K562 (cell line): ENCODE measurements at regions not wholly inside any gene's neighbourhood (a gene's known extent, or its start where the extent isn't known, plus 50 kb on each side); places are given as distances from the start of the nearest gene placed in this dataset.

Experiments used
- ATAC-seq: fragments of 200-7000 bp; cut with Tn5 transposase; 3 replicates; pipeline ENCODE4 v1.9.1; 2020; ENCODE audit warnings: moderate library complexity
- BruUV-seq: library from RNA; stranded (reverse); fragments of 400-500 nt; replicated peaks from 2 replicates; lab custom pipeline; 2021; lab: Mats Ljungman, UMichigan
- CTCF ChIA-PET: fragments of 300-600 bp; formaldehyde crosslinking; extraction: SDS; loops from one replicate; lab custom pipeline; 2021; ENCODE audit warnings: low intra/inter-chr PET ratio; lab: Yijun Ruan, JAX
- POLR2A ChIA-PET: fragments of 300-600, 350-650 bp; sonication (Branson Sonifier 250); formaldehyde crosslinking; extraction: SDS; loops from one replicate; lab custom pipeline; 2021; ENCODE audit warnings: antibody characterized with exemption, inconsistent platforms; lab: Yijun Ruan, JAX
- DNase-seq, 4 experiments: peaks; one replicate each; pipeline versions ENCODE4 v3.0.0 to v3.0.0-alpha.2; 2011 to 2018; ENCODE audit warnings: low spot score in 3 of 4, mixed read lengths in 3 of 4; ENCODE audit errors: extremely low read depth in 1 of 4
- FAIRE-seq: peaks from 2 replicates; lab custom pipeline; 2011; peaks lifted over from hg19 to GRCh38; lab: Jason Lieb, UNC
- H2AFZ ChIP-seq: 2 replicates; pipeline ENCODE4 v1.6.0; 2011; ENCODE audit warnings: low read depth, low read length, control low read depth, inconsistent platforms
- H3K27ac ChIP-seq: fragments of 200-600 bp; 3 replicates; pipeline ENCODE4 v1.8.0; 2011; ENCODE audit warnings: low read depth, mild to moderate bottlenecking, control low read depth, inconsistent platforms, low read length, moderate library complexity, mixed read lengths; ENCODE audit errors: extremely low read depth
- H3K27me3 ChIP-seq, 2 experiments: fragments of 300-600 bp in 1 of 2; 2 replicates in 1 of 2; 3 replicates in 1 of 2; pipeline versions ENCODE4 v1.6.0 to v1.8.0; 2011; ENCODE audit warnings: inconsistent platforms in 2 of 2, low read length in 2 of 2, mild to moderate bottlenecking in 1 of 2, mixed read lengths in 1 of 2, moderate library complexity in 1 of 2; ENCODE audit not compliant: control insufficient read depth in 2 of 2, insufficient read depth in 2 of 2
- H3K36me3 ChIP-seq: fragments of 300-600 bp; 3 replicates; pipeline ENCODE4 v1.8.0; 2011; ENCODE audit warnings: mild to moderate bottlenecking, low read length, inconsistent platforms; ENCODE audit not compliant: control insufficient read depth, insufficient read depth
- H3K4me1 ChIP-seq, 2 experiments: fragments of 200-600 bp in 1 of 2; replicated peaks in 1 of 2; 2 replicates in 1 of 2; 3 replicates in 1 of 2; pipeline versions ENCODE4 v1.5.1 to v1.8.0; 2011; ENCODE audit warnings: inconsistent platforms in 2 of 2, low read length in 2 of 2, mild to moderate bottlenecking in 1 of 2, mixed read lengths in 1 of 2, moderate library complexity in 1 of 2; ENCODE audit not compliant: control insufficient read depth in 2 of 2, insufficient read depth in 2 of 2
- H3K4me2 ChIP-seq: 2 replicates; pipeline ENCODE4 v1.6.1; 2011; ENCODE audit warnings: low read length, control low read depth, inconsistent platforms, mixed read lengths; ENCODE audit not compliant: insufficient read depth
- H3K4me3 ChIP-seq: fragments of 200-600 bp; sonication (generic), shearing (Covaris generic); 2 replicates; pipeline ENCODE4 v1.5.1; 2016; ENCODE audit warnings: control low read depth, inconsistent platforms
- H3K79me2 ChIP-seq: fragments of 200-600 bp; 3 replicates; pipeline ENCODE4 v1.8.0; 2011; ENCODE audit warnings: low read length, inconsistent platforms; ENCODE audit not compliant: control insufficient read depth, insufficient read depth
- H3K9ac ChIP-seq, 2 experiments: 2 replicates each; pipeline versions ENCODE4 v1.6.0 to v1.6.1; 2011; ENCODE audit warnings: low read depth in 2 of 2, low read length in 2 of 2, control low read depth in 1 of 2, inconsistent platforms in 1 of 2, mild to moderate bottlenecking in 1 of 2, mixed read lengths in 1 of 2; ENCODE audit not compliant: insufficient read depth in 1 of 2
- H3K9me1 ChIP-seq: one replicate; pipeline ENCODE4 v1.6.0; 2011; ENCODE audit warnings: inconsistent platforms, mild to moderate bottlenecking, low read length, moderate library complexity; ENCODE audit not compliant: control insufficient read depth, insufficient read depth
- H3K9me3 ChIP-seq: replicated peaks from 2 replicates; pipeline ENCODE4 v1.5.1; 2011; ENCODE audit warnings: low read depth, low read length, inconsistent platforms; ENCODE audit not compliant: control insufficient read depth, insufficient read depth
- H4K20me1 ChIP-seq: replicated peaks from 2 replicates; pipeline ENCODE4 v1.6.1; 2011; ENCODE audit warnings: low read length, inconsistent platforms, mixed read lengths; ENCODE audit not compliant: control insufficient read depth, insufficient read depth
- BCOR ChIP-seq: fragments of 450-650 bp; IDR thresholded peaks from 2 replicates; pipeline ENCODE4 v1.6.1; 2016
- POU5F1 ChIP-seq: fragments of 150-350 bp; IDR thresholded peaks from 2 replicates; pipeline ENCODE4 v1.6.1; 2014; ENCODE audit warnings: borderline replicate concordance, low read length, low read depth, mild to moderate bottlenecking; ENCODE audit not compliant: partially characterized antibody
- RFX5 ChIP-seq: IDR thresholded peaks from 2 replicates; pipeline ENCODE4 v1.6.1; 2011; ENCODE audit warnings: low read depth, mild to moderate bottlenecking, improper control_type of control experiment, low read length
- SNIP1 ChIP-seq: fragments of 450-650 bp; IDR thresholded peaks from 2 replicates; pipeline ENCODE4 v1.7.1; 2017; ENCODE audit warnings: low read depth, mild to moderate bottlenecking
- UBTF ChIP-seq, 2 experiments: IDR thresholded peaks; 2 replicates each; pipeline ENCODE4 v1.6.1; 2012; ENCODE audit warnings: improper control_type of control experiment in 2 of 2, low read depth in 2 of 2, low read length in 2 of 2, borderline replicate concordance in 1 of 2
- ZNF184 ChIP-seq: sonication (generic); formaldehyde crosslinking; IDR thresholded peaks from 2 replicates; pipeline ENCODE4 v1.5.0; 2020; ENCODE audit warnings: missing genetic modification reagents
- WGBS: fragments of 100-300 bp; shearing (Covaris generic); methylation state at CpG from one replicate; pipeline ENCODE4 v1.1.6; 2016; ENCODE audit warnings: low coverage, mixed read lengths; ENCODE audit not compliant: insufficient coverage; ENCODE audit errors: missing lambda C conversion rate; 5-methylcytosine and 5-hydroxymethylcytosine counted together
- in situ Hi-C: fragments of 300-500 bp; cut with MboI; formaldehyde crosslinking; loops from 4 replicates; pipeline ENCODE4 v1.15.0; 2018; ENCODE audit warnings: inconsistent platforms, mixed read lengths
- intact Hi-C: fragments of 100-400 bp; cut with micrococcal nuclease; formaldehyde crosslinking; loops from 2 replicates; pipeline ENCODE4 v1.14.2; 2022
- TF ChIP-seq, protein P1 (sequence below): fragments of 250-450 bp; sonication (Bioruptor Pico); IDR thresholded peaks from 2 replicates; pipeline ENCODE4 v1.4.0; 2020
- TF ChIP-seq, protein P2 (sequence below): fragments of 450-650 bp; formaldehyde crosslinking; IDR thresholded peaks from 2 replicates; pipeline ENCODE4 v1.4.0; 2020; ENCODE audit warnings: mild to moderate bottlenecking, moderate library complexity
- TF ChIP-seq, protein P3 (sequence below): fragments of 200-800 bp; sonication (Bioruptor generic); IDR thresholded peaks from 2 replicates; pipeline ENCODE4 v1.6.1; 2017; ENCODE audit warnings: missing genetic modification characterization, missing compliant biosample characterization

DNA sequence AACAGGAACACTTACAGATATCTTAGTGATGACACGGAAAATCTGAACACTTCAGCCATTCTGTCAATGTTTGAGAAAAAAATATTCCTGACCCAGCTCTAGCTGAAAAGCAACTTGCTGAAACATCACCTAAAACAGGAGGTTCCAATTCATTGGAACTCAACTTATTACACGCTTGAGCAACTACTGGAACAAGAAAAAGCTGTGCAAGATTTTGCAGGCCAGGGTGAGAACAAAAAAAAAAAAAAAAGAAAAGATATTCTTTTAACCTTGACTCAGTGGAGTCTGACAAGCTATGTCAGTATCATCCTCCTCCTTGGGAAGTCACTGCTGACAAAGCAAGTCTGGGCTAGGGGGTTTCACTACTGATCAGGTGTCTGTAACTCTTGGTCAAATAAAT lies 351.0 kb downstream of the SS18 start:
- WGBS = 0% methylated on average over 2 of the region's 2 CpGs
- H3K4me3 ChIP-seq = no peak overlapping the region
- POLR2A ChIA-PET = interaction anchor here (0.6 kb wide), 1 partner anchor 75 kb away, joined by 3 read pairs; no protein-coding TSS in a partner anchor
- H3K9me3 ChIP-seq = no peaks in the 10 kb centered on the region
- CTCF ChIA-PET = no interaction called here
- in situ Hi-C loops = no loop called here
- H3K79me2 ChIP-seq = no peaks in the 10 kb centered on the region
- DNase-seq = no peak
- no peak for ATAC-seq
- H3K27me3 ChIP-seq = no peaks in the 10 kb centered on the region
- H3K27ac ChIP-seq = no peak overlapping the region
- no peaks in the 10 kb centered on the region for H3K36me3 ChIP-seq
- H3K9ac ChIP-seq = no peak overlapping the region
- BruUV-seq = no TSS peak
- intact Hi-C loops = no loop called here
- H3K4me1 ChIP-seq = no peaks in the 10 kb centered on the region
- no peak for FAIRE-seq
- no peaks in the 10 kb centered on the region for H3K9me1 ChIP-seq
- H2AFZ ChIP-seq = no peak overlapping the region
- TF ChIP-seq UBTF (IDR thresholded peaks at IDR 0.05; ENCODE audit: borderline replicate concordance in 1 of 2, low read depth in 2 of 2, low read length in 2 of 2) (no peak), SNIP1 (no peak), POU5F1 (no peak), RFX5 (no peak), ZNF184 (no peak), BCOR (no peak)
- TF ChIP-seq, protein P1, sequence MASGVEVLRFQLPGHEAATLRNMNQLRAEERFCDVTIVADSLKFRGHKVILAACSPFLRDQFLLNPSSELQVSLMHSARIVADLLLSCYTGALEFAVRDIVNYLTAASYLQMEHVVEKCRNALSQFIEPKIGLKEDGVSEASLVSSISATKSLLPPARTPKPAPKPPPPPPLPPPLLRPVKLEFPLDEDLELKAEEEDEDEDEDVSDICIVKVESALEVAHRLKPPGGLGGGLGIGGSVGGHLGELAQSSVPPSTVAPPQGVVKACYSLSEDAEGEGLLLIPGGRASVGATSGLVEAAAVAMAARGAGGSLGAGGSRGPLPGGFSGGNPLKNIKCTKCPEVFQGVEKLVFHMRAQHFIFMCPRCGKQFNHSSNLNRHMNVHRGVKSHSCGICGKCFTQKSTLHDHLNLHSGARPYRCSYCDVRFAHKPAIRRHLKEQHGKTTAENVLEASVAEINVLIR (CRISPR knock-in tag) = no peak
- TF ChIP-seq, protein P2, sequence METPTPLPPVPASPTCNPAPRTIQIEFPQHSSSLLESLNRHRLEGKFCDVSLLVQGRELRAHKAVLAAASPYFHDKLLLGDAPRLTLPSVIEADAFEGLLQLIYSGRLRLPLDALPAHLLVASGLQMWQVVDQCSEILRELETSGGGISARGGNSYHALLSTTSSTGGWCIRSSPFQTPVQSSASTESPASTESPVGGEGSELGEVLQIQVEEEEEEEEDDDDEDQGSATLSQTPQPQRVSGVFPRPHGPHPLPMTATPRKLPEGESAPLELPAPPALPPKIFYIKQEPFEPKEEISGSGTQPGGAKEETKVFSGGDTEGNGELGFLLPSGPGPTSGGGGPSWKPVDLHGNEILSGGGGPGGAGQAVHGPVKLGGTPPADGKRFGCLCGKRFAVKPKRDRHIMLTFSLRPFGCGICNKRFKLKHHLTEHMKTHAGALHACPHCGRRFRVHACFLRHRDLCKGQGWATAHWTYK = no peak
- TF ChIP-seq, protein P3, sequence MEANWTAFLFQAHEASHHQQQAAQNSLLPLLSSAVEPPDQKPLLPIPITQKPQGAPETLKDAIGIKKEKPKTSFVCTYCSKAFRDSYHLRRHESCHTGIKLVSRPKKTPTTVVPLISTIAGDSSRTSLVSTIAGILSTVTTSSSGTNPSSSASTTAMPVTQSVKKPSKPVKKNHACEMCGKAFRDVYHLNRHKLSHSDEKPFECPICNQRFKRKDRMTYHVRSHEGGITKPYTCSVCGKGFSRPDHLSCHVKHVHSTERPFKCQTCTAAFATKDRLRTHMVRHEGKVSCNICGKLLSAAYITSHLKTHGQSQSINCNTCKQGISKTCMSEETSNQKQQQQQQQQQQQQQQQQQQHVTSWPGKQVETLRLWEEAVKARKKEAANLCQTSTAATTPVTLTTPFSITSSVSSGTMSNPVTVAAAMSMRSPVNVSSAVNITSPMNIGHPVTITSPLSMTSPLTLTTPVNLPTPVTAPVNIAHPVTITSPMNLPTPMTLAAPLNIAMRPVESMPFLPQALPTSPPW (CRISPR knock-in tag) = no peak
- H4K20me1 ChIP-seq = no peaks in the 10 kb centered on the region
- H3K4me2 ChIP-seq = no peak overlapping the region
